ENCODE measurements at regions not wholly inside any gene's neighbourhood (a gene's known extent, or its start where the extent isn't known, plus 50 kb on each side); places are given as distances from the start of the nearest gene placed in this dataset.
"Not testable (repeated sequence)": the region's sequence is repeated elsewhere in the genome, so short reads cannot be mapped to it uniquely, and the experiment has no call there.

- peaks cover 0 to 18% of the 10 kb centered on the region in 2 donors for H3K4me1 ChIP-seq
- no peaks in the 10 kb centered on the region for H3K9me3 ChIP-seq
- no peaks in the 10 kb centered on the region for H3K36me3 ChIP-seq
- no peak for DNase-seq (ENCODE audit: low spot score)
- peak overlapping the region; percentile 66 for H3K27ac ChIP-seq
- TF ChIP-seq, protein P1, sequence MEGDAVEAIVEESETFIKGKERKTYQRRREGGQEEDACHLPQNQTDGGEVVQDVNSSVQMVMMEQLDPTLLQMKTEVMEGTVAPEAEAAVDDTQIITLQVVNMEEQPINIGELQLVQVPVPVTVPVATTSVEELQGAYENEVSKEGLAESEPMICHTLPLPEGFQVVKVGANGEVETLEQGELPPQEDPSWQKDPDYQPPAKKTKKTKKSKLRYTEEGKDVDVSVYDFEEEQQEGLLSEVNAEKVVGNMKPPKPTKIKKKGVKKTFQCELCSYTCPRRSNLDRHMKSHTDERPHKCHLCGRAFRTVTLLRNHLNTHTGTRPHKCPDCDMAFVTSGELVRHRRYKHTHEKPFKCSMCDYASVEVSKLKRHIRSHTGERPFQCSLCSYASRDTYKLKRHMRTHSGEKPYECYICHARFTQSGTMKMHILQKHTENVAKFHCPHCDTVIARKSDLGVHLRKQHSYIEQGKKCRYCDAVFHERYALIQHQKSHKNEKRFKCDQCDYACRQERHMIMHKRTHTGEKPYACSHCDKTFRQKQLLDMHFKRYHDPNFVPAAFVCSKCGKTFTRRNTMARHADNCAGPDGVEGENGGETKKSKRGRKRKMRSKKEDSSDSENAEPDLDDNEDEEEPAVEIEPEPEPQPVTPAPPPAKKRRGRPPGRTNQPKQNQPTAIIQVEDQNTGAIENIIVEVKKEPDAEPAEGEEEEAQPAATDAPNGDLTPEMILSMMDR (IDR thresholded peaks at IDR 0.05), result no peak
- peaks cover 2 to 16% of the 10 kb centered on the region in 2 donors for H3K27me3 ChIP-seq
- H3K4me3 ChIP-seq, result peak overlapping the region; percentile 26 to 53
Observed at GRCh38 chr6:26234421-26235301, 130.3 kb upstream of the BTN3A2 start.

GRCh38 chr6:26235302-26235670 lies 129.7 kb upstream of the BTN3A2 start:
- Histone ChIP-seq H3K36me3 (no peaks in the 10 kb centered on the region), H3K27me3 (peaks cover 8 to 16% of the 10 kb centered on the region in 2 donors), H3K9me3 (no peaks in the 10 kb centered on the region), H3K4me3 (peak overlapping the region in 1 of 2 donors; percentile 53), H3K27ac (peak overlapping the region; percentile 66), H3K4me1 (peaks cover 0 to 18% of the 10 kb centered on the region in 2 donors)
- no peak for DNase-seq (ENCODE audit: low spot score)
- TF ChIP-seq, protein P1 (IDR thresholded peaks at IDR 0.05), result no peak

GRCh38 chr6:26239415-26239814 lies 125.6 kb upstream of the BTN3A2 start:
- not testable (repeated sequence) for H3K4me3 ChIP-seq; DNase-seq (ENCODE audit: low spot score); H3K4me1 ChIP-seq; H3K27ac ChIP-seq; H3K9me3 ChIP-seq; H3K36me3 ChIP-seq
- peaks cover 16 to 17% of the 10 kb centered on the region in 2 donors for H3K27me3 ChIP-seq

GRCh38 chr6:26240157-26241032 lies 124.6 kb upstream of the BTN3A2 start:
- Histone ChIP-seq H3K36me3 (no peaks in the 10 kb centered on the region), H3K4me3 (peak overlapping the region; percentile 22 to 51), H3K27me3 (peaks cover 11 to 17% of the 10 kb centered on the region in 2 donors), H3K4me1 (peaks cover 0 to 4% of the 10 kb centered on the region in 2 donors), H3K27ac (peak overlapping the region; percentile 57 to 67), H3K9me3 (no peaks in the 10 kb centered on the region)
- TF ChIP-seq, protein P1 (IDR thresholded peaks at IDR 0.05), result no peak
- DNase-seq (ENCODE audit: low spot score), result peak; percentile 70

DNA sequence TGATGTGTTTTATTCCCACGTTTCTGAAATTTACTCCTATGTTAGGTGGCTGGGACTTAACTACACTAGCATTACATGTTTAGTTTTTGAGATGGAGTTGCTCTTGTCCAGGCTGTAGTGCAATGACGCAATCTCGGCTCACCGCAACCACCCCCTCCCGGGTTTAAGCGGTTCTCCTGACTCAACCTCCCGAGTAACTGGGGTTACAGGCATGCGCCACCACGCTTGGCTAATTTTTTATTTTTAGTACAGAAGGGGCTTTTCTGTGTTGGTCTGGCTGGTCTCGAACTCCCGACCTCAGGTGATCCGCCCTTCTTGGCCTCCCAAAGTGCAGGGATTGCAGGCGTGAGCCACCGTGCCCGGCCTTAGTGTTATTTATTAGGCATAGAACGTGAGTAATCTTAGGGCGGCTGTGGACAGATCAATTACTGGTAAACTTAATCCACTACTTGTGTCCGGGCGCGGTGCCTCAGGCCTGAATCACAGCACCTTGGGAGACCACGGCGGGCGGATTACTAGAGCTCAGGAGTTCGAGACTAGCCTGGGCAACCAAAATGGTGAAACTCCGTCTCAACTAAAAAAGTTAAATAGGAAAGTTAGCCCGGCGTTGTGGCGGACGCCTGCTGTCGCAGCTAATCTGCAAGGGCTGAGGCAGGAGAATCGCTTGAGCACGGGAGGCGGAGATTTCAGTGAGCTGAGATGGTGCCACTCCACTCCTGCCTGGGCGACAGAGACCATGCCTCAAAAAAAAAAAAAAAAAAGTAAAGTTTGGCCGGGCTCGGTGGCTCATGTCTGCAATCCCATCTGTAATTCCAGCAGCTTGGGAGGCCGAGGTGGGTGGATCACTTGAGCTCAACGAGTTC lies 123.7 kb upstream of the BTN3A2 start:
- DNase-seq (ENCODE audit: low spot score), result no peak
- Histone ChIP-seq H3K27ac (peak overlapping the region; percentile 57 to 67), H3K27me3 (peaks cover 8 to 17% of the 10 kb centered on the region in 2 donors), H3K9me3 (no peaks in the 10 kb centered on the region), H3K4me1 (peaks cover 0 to 4% of the 10 kb centered on the region in 2 donors), H3K4me3 (peak overlapping the region; percentile 22 to 51), H3K36me3 (no peaks in the 10 kb centered on the region)
- TF ChIP-seq, protein P1 (IDR thresholded peaks at IDR 0.05), result no peak

Measured in right atrium auricular region (tissue), 2 donors.